HG03378 (cell line): ENCODE measurements at regions not wholly inside any gene's neighbourhood (a gene's known extent, or its start where the extent isn't known, plus 50 kb on each side); places are given as distances from the start of the nearest gene placed in this dataset.

Experiments used
- ATAC-seq: cut with Tn5 transposase; IDR thresholded peaks from one replicate; pipeline ENCODE4 v1.9.1; 2021; ENCODE audit warnings: mild to moderate bottlenecking, moderate library complexity; ENCODE audit not compliant: unreplicated experiment

- no peak for ATAC-seq
Measured at GRCh38 chr9:14478175-14479162, 164.5 kb upstream of the NFIB start.

GRCh38 chr9:14471041-14471440 is 157.1 kb upstream of the NFIB start:
- ATAC-seq = no peak

- ATAC-seq = no peak
Measured at GRCh38 chr9:14467675-14468374, 153.9 kb upstream of the NFIB start.

GRCh38 chr9:14466828-14467227 is 152.9 kb upstream of the NFIB start:
- ATAC-seq = no peak

- no peak for ATAC-seq
Measured at GRCh38 chr9:14466429-14466818, 152.5 kb upstream of the NFIB start.

- ATAC-seq = no peak
Measured at GRCh38 chr9:14462950-14463349, 149.0 kb upstream of the NFIB start.

GRCh38 chr9:14455243-14455642 is 141.3 kb upstream of the NFIB start:
- ATAC-seq = no peak

GRCh38 chr9:14453286-14453685 is 139.3 kb upstream of the NFIB start:
- ATAC-seq = no peak

- ATAC-seq = no peak
Measured at GRCh38 chr9:14452539-14452938, 138.6 kb upstream of the NFIB start.

GRCh38 chr9:14451949-14452348 is 138.0 kb upstream of the NFIB start:
- peak; percentile 93 for ATAC-seq

- ATAC-seq = no peak
Measured at GRCh38 chr9:14447103-14447502, 133.2 kb upstream of the NFIB start.

- ATAC-seq = no peak
Measured at GRCh38 chr9:14445946-14446345, 132.0 kb upstream of the NFIB start.

- ATAC-seq = no peak
Measured at GRCh38 chr9:14442956-14443355, 129.0 kb upstream of the NFIB start.

- no peak for ATAC-seq
Measured at GRCh38 chr9:14441976-14442651, 128.2 kb upstream of the NFIB start.

- no peak for ATAC-seq
Measured at GRCh38 chr9:14441115-14441514, 127.2 kb upstream of the NFIB start.

- ATAC-seq = no peak
Measured at GRCh38 chr9:14440062-14440461, 126.1 kb upstream of the NFIB start.

- ATAC-seq = no peak
Measured at GRCh38 chr9:14439555-14439954, 125.6 kb upstream of the NFIB start.

- ATAC-seq = no peak
Measured at GRCh38 chr9:14438232-14439021, 124.5 kb upstream of the NFIB start.

- ATAC-seq = no peak
Measured at GRCh38 chr9:14437354-14438231, 123.7 kb upstream of the NFIB start.

- ATAC-seq = no peak
Measured at GRCh38 chr9:14435871-14436270, 121.9 kb upstream of the NFIB start.
